ENCODE measurements at regions not wholly inside any gene's neighbourhood (a gene's known extent, or its start where the extent isn't known, plus 50 kb on each side); places are given as distances from the start of the nearest gene placed in this dataset.

GRCh38 chr2:181252262-181253148, 204.7 kb upstream of the ITGA4 start:
- no peak for DNase-seq

GRCh38 chr2:181253438-181253837, 203.7 kb upstream of the ITGA4 start:
- DNase-seq = no peak

- no peak for DNase-seq
Measured at GRCh38 chr2:181255651-181256050, 201.5 kb upstream of the ITGA4 start.

GRCh38 chr2:181258720-181259119, 198.5 kb upstream of the ITGA4 start:
- peak; percentile 60 for DNase-seq

- no peak for DNase-seq
Measured at GRCh38 chr2:181262782-181263181, 194.4 kb upstream of the ITGA4 start.

GRCh38 chr2:181264001-181264400, 193.2 kb upstream of the ITGA4 start:
- DNase-seq = no peak

- DNase-seq = no peak
Measured at GRCh38 chr2:181264441-181264840, 192.7 kb upstream of the ITGA4 start.

- no peak for DNase-seq
Measured at GRCh38 chr2:181266614-181267013, 190.6 kb upstream of the ITGA4 start.

- DNase-seq = no peak
Measured at GRCh38 chr2:181268174-181268867, 188.9 kb upstream of the ITGA4 start.

- DNase-seq = no peak
Measured at GRCh38 chr2:181273986-181274385, 183.2 kb upstream of the ITGA4 start.

GRCh38 chr2:181275643-181276070, 181.5 kb upstream of the ITGA4 start:
- DNase-seq = no peak

GRCh38 chr2:181281206-181281832, 175.9 kb upstream of the ITGA4 start:
- DNase-seq = peak; percentile 75

- DNase-seq = no peak
Measured at GRCh38 chr2:181285116-181285515, 172.1 kb upstream of the ITGA4 start.

- no peak for DNase-seq
Measured at GRCh38 chr2:181289698-181290097, 167.5 kb upstream of the ITGA4 start.

- DNase-seq = no peak
Measured at GRCh38 chr2:181290182-181290581, 167.0 kb upstream of the ITGA4 start.

- no peak for DNase-seq
Measured at GRCh38 chr2:181294979-181295378, 162.2 kb upstream of the ITGA4 start.

- DNase-seq = no peak
Measured at GRCh38 chr2:181300600-181301291, 156.4 kb upstream of the ITGA4 start.

- no peak for DNase-seq
Measured at GRCh38 chr2:181304011-181304844, 153.0 kb upstream of the ITGA4 start.

- DNase-seq = peak; percentile 32
Measured at GRCh38 chr2:181305301-181306123, 151.7 kb upstream of the ITGA4 start.

GRCh38 chr2:181306785-181307184, 150.4 kb upstream of the ITGA4 start:
- DNase-seq = no peak
